ENCODE measurements at regions not wholly inside any gene's neighbourhood (a gene's known extent, or its start where the extent isn't known, plus 50 kb on each side); places are given as distances from the start of the nearest gene placed in this dataset.

- no peak overlapping the region for H3K27ac ChIP-seq (replicated peaks)
- H3K27me3 ChIP-seq (ENCODE audit: insufficient read depth, poor library complexity, severe bottlenecking) = no peaks in the 10 kb centered on the region
- H3K4me3 ChIP-seq (replicated peaks; ENCODE audit: insufficient read depth, low read length) = no peak overlapping the region
- DNase-seq (ENCODE audit: low read depth in 1 of 2, low spot score in 1 of 2) = no peak
- TF ChIP-seq POLR2AphosphoS5 (IDR thresholded peaks at IDR 0.05; ENCODE audit: low read depth) = no peak
- TF ChIP-seq, protein P1, sequence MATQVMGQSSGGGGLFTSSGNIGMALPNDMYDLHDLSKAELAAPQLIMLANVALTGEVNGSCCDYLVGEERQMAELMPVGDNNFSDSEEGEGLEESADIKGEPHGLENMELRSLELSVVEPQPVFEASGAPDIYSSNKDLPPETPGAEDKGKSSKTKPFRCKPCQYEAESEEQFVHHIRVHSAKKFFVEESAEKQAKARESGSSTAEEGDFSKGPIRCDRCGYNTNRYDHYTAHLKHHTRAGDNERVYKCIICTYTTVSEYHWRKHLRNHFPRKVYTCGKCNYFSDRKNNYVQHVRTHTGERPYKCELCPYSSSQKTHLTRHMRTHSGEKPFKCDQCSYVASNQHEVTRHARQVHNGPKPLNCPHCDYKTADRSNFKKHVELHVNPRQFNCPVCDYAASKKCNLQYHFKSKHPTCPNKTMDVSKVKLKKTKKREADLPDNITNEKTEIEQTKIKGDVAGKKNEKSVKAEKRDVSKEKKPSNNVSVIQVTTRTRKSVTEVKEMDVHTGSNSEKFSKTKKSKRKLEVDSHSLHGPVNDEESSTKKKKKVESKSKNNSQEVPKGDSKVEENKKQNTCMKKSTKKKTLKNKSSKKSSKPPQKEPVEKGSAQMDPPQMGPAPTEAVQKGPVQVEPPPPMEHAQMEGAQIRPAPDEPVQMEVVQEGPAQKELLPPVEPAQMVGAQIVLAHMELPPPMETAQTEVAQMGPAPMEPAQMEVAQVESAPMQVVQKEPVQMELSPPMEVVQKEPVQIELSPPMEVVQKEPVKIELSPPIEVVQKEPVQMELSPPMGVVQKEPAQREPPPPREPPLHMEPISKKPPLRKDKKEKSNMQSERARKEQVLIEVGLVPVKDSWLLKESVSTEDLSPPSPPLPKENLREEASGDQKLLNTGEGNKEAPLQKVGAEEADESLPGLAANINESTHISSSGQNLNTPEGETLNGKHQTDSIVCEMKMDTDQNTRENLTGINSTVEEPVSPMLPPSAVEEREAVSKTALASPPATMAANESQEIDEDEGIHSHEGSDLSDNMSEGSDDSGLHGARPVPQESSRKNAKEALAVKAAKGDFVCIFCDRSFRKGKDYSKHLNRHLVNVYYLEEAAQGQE (IDR thresholded peaks at IDR 0.05; ENCODE audit: insufficient replicate concordance, low read depth) = no peak
- TF ChIP-seq GABPA (IDR thresholded peaks at IDR 0.05; ENCODE audit: low read depth) = no peak
- TF ChIP-seq SPI1 (IDR thresholded peaks at IDR 0.05; ENCODE audit: borderline replicate concordance, low read depth) = no peak
- no peak for TF ChIP-seq CTCF (IDR thresholded peaks at IDR 0.05; ENCODE audit: insufficient read depth, low read length)
These were observed 137.6 kb upstream of the THSD7A start for GRCh38 chr7:11969643-11970042.

DNA sequence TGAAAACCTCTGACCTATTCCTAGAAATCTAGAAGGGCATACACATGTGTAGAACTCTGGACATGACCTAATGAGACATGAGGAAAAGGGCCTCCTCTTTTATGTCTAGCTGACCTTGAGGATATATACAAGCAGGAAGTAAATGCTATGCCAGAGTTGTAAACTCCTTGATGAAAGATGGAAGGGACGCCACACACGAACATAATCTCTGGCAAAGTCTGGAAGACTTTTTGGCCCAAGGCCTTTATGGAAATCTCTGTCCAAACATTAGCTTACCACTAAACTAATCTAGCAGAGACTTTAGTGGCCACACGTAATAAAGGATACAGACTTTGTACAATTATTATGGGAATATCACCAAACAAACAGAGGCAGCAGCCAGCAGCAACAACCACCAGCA is 138.1 kb upstream of the THSD7A start:
- H3K27me3 ChIP-seq (ENCODE audit: insufficient read depth, poor library complexity, severe bottlenecking) = no peaks in the 10 kb centered on the region
- TF ChIP-seq CTCF (IDR thresholded peaks at IDR 0.05; ENCODE audit: insufficient read depth, low read length) = no peak
- no peak for TF ChIP-seq POLR2AphosphoS5 (IDR thresholded peaks at IDR 0.05; ENCODE audit: low read depth)
- no peak for TF ChIP-seq GABPA (IDR thresholded peaks at IDR 0.05; ENCODE audit: low read depth)
- TF ChIP-seq, protein P1 (IDR thresholded peaks at IDR 0.05; ENCODE audit: insufficient replicate concordance, low read depth) = no peak
- TF ChIP-seq SPI1 (IDR thresholded peaks at IDR 0.05; ENCODE audit: borderline replicate concordance, low read depth) = no peak
- no peak overlapping the region for H3K27ac ChIP-seq (replicated peaks)
- no peak for DNase-seq (ENCODE audit: low read depth in 1 of 2, low spot score in 1 of 2)
- H3K4me3 ChIP-seq (replicated peaks; ENCODE audit: insufficient read depth, low read length) = no peak overlapping the region

- no peak overlapping the region for H3K27ac ChIP-seq (replicated peaks)
- no peak for TF ChIP-seq CTCF (IDR thresholded peaks at IDR 0.05; ENCODE audit: insufficient read depth, low read length)
- no peaks in the 10 kb centered on the region for H3K27me3 ChIP-seq (ENCODE audit: insufficient read depth, poor library complexity, severe bottlenecking)
- no peak overlapping the region for H3K4me3 ChIP-seq (replicated peaks; ENCODE audit: insufficient read depth, low read length)
- DNase-seq (ENCODE audit: low read depth in 1 of 2, low spot score in 1 of 2) = no peak
These were observed 153.4 kb upstream of the THSD7A start for GRCh38 chr7:11985376-11985775.

DNA sequence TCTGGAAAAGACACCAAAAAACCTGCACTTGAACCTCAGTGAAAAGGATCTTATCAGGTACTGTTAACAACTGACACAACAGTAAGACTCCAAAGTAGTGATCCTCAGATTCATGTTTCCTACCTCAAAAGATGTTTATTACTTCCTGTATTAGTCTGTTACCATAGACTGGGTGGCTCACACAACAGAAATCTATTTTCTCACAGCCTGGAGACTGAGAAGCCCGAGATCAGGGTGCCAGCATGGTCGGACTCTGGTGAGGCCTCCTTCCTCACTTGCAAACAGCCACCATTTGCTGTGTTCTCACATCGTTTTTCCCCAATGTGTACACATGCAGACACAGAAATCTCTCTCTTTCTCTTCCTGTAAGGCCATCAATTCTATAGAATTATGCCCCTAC is 154.0 kb upstream of the THSD7A start:
- TF ChIP-seq CTCF (IDR thresholded peaks at IDR 0.05; ENCODE audit: insufficient read depth, low read length) = no peak

More for the DNA sequence above, 154.0 kb upstream of the THSD7A start:
- H3K27ac ChIP-seq (replicated peaks) = no peak overlapping the region
- DNase-seq (ENCODE audit: low read depth in 1 of 2, low spot score in 1 of 2) = no peak
- no peaks in the 10 kb centered on the region for H3K27me3 ChIP-seq (ENCODE audit: insufficient read depth, poor library complexity, severe bottlenecking)
- H3K4me3 ChIP-seq (replicated peaks; ENCODE audit: insufficient read depth, low read length) = no peak overlapping the region
